Epithelial cell of proximal tubule (primary cell): ENCODE measurements at regions not wholly inside any gene's neighbourhood (a gene's known extent, or its start where the extent isn't known, plus 50 kb on each side); places are given as distances from the start of the nearest gene placed in this dataset.
"Not testable (repeated sequence)": the region's sequence is repeated elsewhere in the genome, so short reads cannot be mapped to it uniquely, and the experiment has no call there.

Experiments used
- DNase-seq: peaks from one replicate; pipeline ENCODE4 v3.0.0-alpha.2; 2011; ENCODE audit warnings: low read depth
- H3K4me3 ChIP-seq: 2 replicates; pipeline ENCODE4 v1.5.1; 2011; ENCODE audit warnings: low read depth, mild to moderate bottlenecking, low read length
- CTCF ChIP-seq: conservative IDR thresholded peaks from 2 replicates; pipeline ENCODE4 v1.5.1; 2012; ENCODE audit warnings: low read depth, mild to moderate bottlenecking, low read length

GRCh38 chr5:30447431-30447830 lies 746.1 kb upstream of the CDH6 start:
- no peak overlapping the region for H3K4me3 ChIP-seq
- no peak for TF ChIP-seq CTCF
- DNase-seq, result no peak

GRCh38 chr5:30446456-30446855 lies 747.0 kb upstream of the CDH6 start:
- DNase-seq, result no peak
- TF ChIP-seq CTCF, result no peak
- no peak overlapping the region for H3K4me3 ChIP-seq

DNA sequence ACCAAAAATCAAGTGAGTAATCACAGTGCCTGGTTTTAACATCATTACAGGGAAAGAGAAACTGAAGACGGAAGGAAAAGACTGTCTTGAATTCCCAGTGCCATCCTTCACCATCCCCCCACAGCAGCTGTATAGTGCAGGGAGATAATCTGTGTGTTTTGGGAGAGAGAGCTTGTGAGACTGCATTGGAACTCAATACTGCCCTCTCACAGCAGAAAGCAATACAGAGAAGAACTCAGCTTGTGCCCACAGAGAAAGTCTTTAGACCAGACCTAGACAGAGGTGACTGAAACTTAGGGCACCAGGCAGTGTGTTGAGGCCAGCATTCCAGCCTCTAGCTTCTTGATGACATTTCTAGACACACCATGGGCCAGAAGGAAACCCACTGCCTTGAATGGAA lies 754.7 kb upstream of the CDH6 start:
- no peak for TF ChIP-seq CTCF
- H3K4me3 ChIP-seq, result no peak overlapping the region
- DNase-seq, result no peak

DNA sequence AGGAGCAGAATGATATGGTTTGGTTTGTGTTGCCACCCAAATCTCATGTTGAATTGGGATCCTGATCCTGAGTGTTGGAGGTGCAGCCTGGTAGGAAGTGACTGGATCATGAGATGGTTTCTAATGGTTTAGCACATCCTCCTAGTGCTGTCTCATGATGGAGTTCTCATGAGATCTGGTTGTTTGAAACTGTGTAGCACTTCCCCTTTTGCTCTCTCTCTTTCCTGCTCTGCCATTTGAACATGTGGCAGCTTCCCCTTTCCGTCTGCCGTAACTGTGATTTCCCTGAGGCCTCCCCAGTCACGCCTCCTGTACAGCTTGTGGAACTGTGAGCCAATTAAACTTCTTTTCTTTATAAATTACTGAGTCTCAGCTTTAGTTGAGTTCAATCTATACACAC lies 756.8 kb upstream of the CDH6 start:
- TF ChIP-seq CTCF, result no peak
- no peak for DNase-seq

DNA sequence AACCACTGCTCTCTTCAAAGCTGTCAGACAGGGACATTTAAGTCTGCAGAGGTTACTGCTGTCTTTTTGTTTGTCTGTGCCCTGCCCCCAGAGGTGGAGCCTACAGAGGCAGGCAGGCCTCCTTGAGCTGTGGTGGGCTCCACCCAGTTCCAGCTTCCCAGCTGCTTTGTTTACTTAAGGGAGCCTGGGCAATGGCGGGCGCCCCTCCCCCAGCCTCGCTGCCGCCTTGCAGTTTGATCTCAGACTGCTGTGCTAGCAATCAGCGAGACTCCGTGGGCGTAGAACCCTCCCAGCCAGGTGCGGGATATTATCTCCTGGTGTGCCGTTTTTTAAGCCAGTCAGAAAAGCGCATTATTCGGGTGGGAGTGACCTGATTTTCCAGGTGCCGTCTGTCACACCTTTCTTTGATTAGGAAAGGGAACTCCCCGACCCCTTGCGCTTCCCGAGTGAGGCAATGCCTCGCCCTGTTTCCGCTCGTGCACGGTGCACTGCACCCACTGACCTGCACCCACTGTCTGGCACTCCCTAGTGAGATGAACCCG lies 764.5 kb upstream of the CDH6 start:
- peak overlapping the region; percentile 37 for H3K4me3 ChIP-seq
- DNase-seq, result not testable (repeated sequence)

More for the DNA sequence above, 756.8 kb upstream of the CDH6 start:
- H3K4me3 ChIP-seq, result no peak overlapping the region

GRCh38 chr5:30414078-30414477 lies 779.4 kb upstream of the CDH6 start:
- H3K4me3 ChIP-seq, result no peak overlapping the region
- no peak for TF ChIP-seq CTCF
- no peak for DNase-seq

- TF ChIP-seq CTCF, result peak; percentile 24
- DNase-seq, result no peak
- no peak overlapping the region for H3K4me3 ChIP-seq
These were observed 779.9 kb upstream of the CDH6 start for GRCh38 chr5:30413540-30413939.

- no peak overlapping the region for H3K4me3 ChIP-seq
- no peak for TF ChIP-seq CTCF
- no peak for DNase-seq
These were observed 787.7 kb upstream of the CDH6 start for GRCh38 chr5:30405821-30406220.
